Ishikawa (cell line): ENCODE measurements at regions not wholly inside any gene's neighbourhood (a gene's known extent, or its start where the extent isn't known, plus 50 kb on each side); places are given as distances from the start of the nearest gene placed in this dataset.

Experiments used
- CEBPB ChIP-seq: IDR thresholded peaks from 2 replicates; pipeline ENCODE4 v1.6.1; 2012
- TAF1 ChIP-seq: IDR thresholded peaks from 2 replicates; pipeline ENCODE4 v1.6.1; 2012; ENCODE audit warnings: low read depth, mild to moderate bottlenecking

GRCh38 chr1:222247081-222247480 lies 300.8 kb downstream of the HHIPL2 start:
- TF ChIP-seq TAF1 (no peak), CEBPB (no peak)
